ENCODE measurements at regions not wholly inside any gene's neighbourhood (a gene's known extent, or its start where the extent isn't known, plus 50 kb on each side); places are given as distances from the start of the nearest gene placed in this dataset.

DNA sequence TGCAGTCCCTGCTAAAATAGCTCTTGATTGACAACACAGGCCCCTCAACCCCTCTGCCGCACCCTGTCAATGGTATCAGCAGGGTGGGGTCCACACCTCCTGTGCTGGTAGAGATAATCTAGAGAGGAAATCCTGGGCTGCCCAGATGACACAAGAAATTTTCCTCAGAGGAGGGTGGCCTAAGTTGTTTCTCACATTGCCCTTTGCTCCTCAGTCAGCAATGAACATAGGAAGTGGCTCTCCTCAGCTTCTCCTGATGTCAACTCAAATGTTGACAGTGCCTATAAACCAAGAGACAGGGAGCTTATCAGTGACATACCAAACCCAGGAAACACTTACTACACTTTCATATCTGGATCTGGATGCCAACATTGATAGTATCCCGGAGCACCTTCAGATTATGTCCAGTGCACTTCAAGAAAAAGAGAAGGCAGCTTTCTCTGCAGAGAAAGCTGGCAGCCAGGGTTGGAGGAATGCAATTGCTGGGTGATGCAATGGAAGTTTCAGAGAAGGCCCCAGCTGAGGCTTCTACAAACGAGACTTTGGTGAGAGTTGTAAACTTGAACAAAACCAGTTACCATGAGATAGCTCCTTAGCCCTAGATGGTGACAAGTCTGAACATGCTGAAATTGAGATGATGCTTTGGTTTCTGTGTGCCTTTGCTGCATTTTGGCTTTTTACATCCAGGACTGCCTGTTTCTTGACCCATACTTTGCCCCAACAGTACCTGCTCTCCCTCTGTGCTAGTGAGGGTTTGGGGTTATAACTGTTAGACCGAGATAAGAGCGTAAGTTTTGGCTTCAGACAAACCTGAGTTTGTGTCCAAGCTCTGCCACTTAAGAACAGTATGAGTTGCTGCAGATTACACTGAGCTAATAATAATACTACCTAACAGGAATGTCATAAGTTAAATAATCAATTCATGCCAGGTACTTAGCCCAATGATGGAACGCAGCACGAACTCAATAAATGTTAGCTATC lies 183.5 kb downstream of the NUAK1 start:
- Histone ChIP-seq H3K4me3 (ENCODE audit: low read length) (no peak overlapping the region), H3K27ac (ENCODE audit: low read length) (no peak overlapping the region), H3K36me3 (ENCODE audit: insufficient read depth, low read length) (no peaks in the 10 kb centered on the region), H3K27me3 (ENCODE audit: low read length) (no peaks in the 10 kb centered on the region), H4K20me1 (ENCODE audit: insufficient read depth, low read depth, low read length) (no peaks in the 10 kb centered on the region), H3K4me1 (ENCODE audit: low read length) (no peaks in the 10 kb centered on the region), H3K9me2 (replicated peaks; ENCODE audit: insufficient read depth, low read length) (no peaks in the 10 kb centered on the region), H3K79me2 (ENCODE audit: low read length) (no peaks in the 10 kb centered on the region), H3K9ac (ENCODE audit: low read length) (no peak overlapping the region), H3K9me3 (ENCODE audit: low read length) (no peaks in the 10 kb centered on the region), H3K4me2 (ENCODE audit: low read depth, low read length, poor library complexity, severe bottlenecking) (no peak overlapping the region), H2AFZ (ENCODE audit: low read length) (no peak overlapping the region)
- DNase-seq = no peak

DNA sequence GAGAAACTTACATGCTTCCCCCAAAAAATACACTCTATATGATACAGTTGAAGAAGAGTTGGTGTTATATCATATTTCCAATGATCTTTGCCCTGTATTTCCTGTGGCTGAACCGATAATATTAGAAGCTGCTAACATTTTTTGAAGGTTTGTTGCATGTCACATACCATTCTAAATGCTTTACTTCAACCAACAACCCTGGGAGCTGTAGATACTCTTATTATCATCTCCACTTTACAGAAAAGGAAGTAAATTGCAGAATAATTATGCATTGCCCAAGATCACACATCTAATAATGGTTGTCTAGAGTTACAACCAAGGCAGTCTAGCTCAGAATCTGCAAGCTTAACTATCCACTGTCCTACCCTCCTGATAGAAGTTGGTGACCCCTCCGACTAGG lies 182.8 kb downstream of the NUAK1 start:
- Histone ChIP-seq H3K9me2 (replicated peaks; ENCODE audit: insufficient read depth, low read length) (no peaks in the 10 kb centered on the region), H3K27me3 (ENCODE audit: low read length) (no peaks in the 10 kb centered on the region), H2AFZ (ENCODE audit: low read length) (no peak overlapping the region), H3K27ac (ENCODE audit: low read length) (no peak overlapping the region), H3K4me2 (ENCODE audit: low read depth, low read length, poor library complexity, severe bottlenecking) (no peak overlapping the region), H3K36me3 (ENCODE audit: insufficient read depth, low read length) (no peaks in the 10 kb centered on the region), H3K9me3 (ENCODE audit: low read length) (no peaks in the 10 kb centered on the region), H3K9ac (ENCODE audit: low read length) (no peak overlapping the region), H3K4me1 (ENCODE audit: low read length) (no peaks in the 10 kb centered on the region), H4K20me1 (ENCODE audit: insufficient read depth, low read depth, low read length) (no peaks in the 10 kb centered on the region), H3K4me3 (ENCODE audit: low read length) (no peak overlapping the region), H3K79me2 (ENCODE audit: low read length) (no peaks in the 10 kb centered on the region)
- no peak for DNase-seq

DNA sequence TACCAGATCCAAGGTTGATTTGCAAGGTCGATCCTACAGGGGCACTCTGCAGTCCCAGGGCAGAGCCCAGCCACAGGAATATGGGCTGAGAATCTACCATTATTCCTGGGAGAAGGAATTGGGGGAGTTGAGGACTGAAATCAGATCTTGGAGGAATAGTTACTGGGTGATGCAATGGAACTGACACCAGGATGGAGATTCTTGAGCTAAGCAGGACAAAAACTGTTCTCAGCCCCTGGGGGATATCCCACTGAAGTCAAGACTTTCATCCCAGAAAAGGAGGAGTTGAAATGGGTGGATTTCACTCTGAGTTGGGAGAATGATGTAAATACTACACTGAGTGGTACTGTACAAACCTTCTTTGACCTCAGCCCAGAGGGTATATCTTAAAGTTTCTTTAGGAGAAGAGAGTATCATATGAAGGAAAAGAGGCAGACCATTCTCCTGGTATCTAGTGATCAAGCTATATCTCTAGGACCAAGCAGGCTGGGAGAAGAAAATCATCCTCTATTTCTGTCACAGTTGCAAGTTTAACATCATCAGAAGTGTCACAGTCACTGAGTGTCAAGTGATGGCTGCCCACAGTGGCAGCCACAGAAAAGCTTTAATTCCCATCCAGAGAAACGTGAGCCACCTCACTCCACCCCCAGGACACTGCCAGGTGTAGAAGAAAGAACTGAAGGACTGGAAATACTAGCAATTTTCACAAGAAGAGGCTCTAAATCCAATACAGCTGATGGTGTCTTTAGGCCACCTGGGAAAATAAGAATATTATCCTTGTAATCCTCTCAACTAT lies 181.9 kb downstream of the NUAK1 start:
- Histone ChIP-seq H3K36me3 (ENCODE audit: insufficient read depth, low read length) (no peaks in the 10 kb centered on the region), H3K27me3 (ENCODE audit: low read length) (no peaks in the 10 kb centered on the region), H3K4me1 (ENCODE audit: low read length) (no peaks in the 10 kb centered on the region), H3K9me3 (ENCODE audit: low read length) (no peaks in the 10 kb centered on the region), H4K20me1 (ENCODE audit: insufficient read depth, low read depth, low read length) (no peaks in the 10 kb centered on the region), H3K4me3 (ENCODE audit: low read length) (no peak overlapping the region), H3K9ac (ENCODE audit: low read length) (no peak overlapping the region), H3K4me2 (ENCODE audit: low read depth, low read length, poor library complexity, severe bottlenecking) (no peak overlapping the region), H3K9me2 (replicated peaks; ENCODE audit: insufficient read depth, low read length) (no peaks in the 10 kb centered on the region), H3K79me2 (ENCODE audit: low read length) (no peaks in the 10 kb centered on the region), H3K27ac (ENCODE audit: low read length) (no peak overlapping the region), H2AFZ (ENCODE audit: low read length) (no peak overlapping the region)
- no peak for DNase-seq

DNA sequence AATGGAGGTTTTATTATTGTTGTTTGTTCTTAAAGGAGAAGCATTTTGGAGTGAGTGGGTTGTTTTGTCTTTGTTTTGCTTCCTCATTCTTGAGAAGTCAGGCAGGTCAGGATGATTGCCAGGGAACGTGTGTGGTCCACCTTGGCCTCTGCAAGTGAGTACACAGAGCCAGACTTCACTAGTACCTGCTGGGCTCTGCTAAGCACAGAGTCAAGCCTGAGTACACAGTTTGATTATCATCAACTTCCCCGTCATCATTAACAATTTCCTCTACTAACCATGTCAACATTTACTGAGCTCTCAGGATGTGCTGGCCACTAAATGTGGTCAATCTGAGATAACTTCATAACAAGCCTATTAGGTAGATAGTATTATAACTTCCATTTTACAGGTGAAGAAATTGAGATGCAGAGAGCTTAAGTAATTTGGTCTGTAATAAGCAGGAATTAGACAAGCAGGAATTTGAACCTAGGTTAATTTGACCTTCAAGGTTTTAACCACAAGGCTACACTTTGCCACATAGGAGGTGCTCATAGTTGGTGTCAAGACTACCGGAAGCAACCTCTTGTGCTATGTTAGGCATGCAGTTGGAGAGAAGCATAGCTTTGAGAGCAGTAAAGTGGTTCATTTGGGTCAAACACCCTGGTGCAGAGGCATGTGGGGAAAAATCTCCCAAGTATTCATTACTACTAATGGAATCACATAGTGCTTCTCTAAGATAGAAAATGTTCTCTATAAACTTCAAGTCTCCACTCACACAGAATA lies 178.3 kb downstream of the NUAK1 start:
- Histone ChIP-seq H3K4me2 (ENCODE audit: low read depth, low read length, poor library complexity, severe bottlenecking) (no peak overlapping the region), H3K27me3 (ENCODE audit: low read length) (no peaks in the 10 kb centered on the region), H3K9ac (ENCODE audit: low read length) (no peak overlapping the region), H3K79me2 (ENCODE audit: low read length) (no peaks in the 10 kb centered on the region), H3K4me1 (ENCODE audit: low read length) (no peaks in the 10 kb centered on the region), H4K20me1 (ENCODE audit: insufficient read depth, low read depth, low read length) (no peaks in the 10 kb centered on the region), H3K4me3 (ENCODE audit: low read length) (no peak overlapping the region), H3K36me3 (ENCODE audit: insufficient read depth, low read length) (no peaks in the 10 kb centered on the region), H3K9me2 (replicated peaks; ENCODE audit: insufficient read depth, low read length) (no peaks in the 10 kb centered on the region), H3K9me3 (ENCODE audit: low read length) (no peaks in the 10 kb centered on the region), H2AFZ (ENCODE audit: low read length) (no peak overlapping the region), H3K27ac (ENCODE audit: low read length) (no peak overlapping the region)
- DNase-seq = no peak

DNA sequence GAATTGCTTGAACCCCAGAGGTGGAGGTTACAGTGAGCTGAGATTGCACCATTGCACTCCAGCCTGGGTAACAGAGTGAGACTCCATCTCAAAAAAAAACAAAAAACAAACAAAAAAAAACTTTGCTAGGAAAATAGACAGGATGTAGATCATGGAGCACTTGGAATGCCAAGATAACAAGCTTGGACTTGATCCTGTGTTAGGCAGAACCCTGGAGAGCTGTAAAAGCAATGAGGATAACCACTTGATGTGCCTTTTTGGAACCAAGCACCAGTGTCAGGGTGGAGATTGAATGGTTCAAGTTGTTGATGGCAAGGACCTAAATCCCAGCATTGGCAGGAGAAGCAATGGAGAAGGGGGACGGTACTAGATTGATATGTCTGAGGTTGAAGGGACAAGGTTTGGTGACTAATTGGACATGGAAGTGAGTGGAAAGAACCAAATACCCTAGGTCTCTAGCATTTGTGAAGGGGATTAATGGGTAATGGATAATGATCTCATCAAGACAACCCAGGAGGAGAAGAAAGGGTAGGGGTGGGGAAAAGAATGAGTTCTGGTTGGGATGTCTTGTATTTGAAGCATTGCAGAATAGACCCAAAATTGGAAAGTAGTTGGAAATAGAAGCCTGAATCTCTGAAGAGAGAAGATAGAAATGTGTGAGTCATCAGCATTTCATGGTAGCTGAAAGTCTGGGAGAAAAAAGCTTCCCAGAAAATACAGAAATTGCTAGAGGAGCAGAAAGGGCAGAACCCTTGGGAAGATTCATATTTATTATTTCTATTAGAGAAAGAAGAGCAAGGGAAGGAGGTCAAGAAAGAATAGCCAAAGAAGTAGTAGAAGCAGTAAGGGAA lies 176.7 kb downstream of the NUAK1 start:
- Histone ChIP-seq H3K4me3 (ENCODE audit: low read length) (no peak overlapping the region), H3K36me3 (ENCODE audit: insufficient read depth, low read length) (no peaks in the 10 kb centered on the region), H4K20me1 (ENCODE audit: insufficient read depth, low read depth, low read length) (no peaks in the 10 kb centered on the region), H3K9me3 (ENCODE audit: low read length) (no peaks in the 10 kb centered on the region), H3K27me3 (ENCODE audit: low read length) (no peaks in the 10 kb centered on the region), H3K79me2 (ENCODE audit: low read length) (no peaks in the 10 kb centered on the region), H3K27ac (ENCODE audit: low read length) (no peak overlapping the region), H2AFZ (ENCODE audit: low read length) (no peak overlapping the region), H3K9me2 (replicated peaks; ENCODE audit: insufficient read depth, low read length) (no peaks in the 10 kb centered on the region), H3K4me1 (ENCODE audit: low read length) (no peaks in the 10 kb centered on the region), H3K4me2 (ENCODE audit: low read depth, low read length, poor library complexity, severe bottlenecking) (no peak overlapping the region), H3K9ac (ENCODE audit: low read length) (no peak overlapping the region)
- DNase-seq = no peak

DNA sequence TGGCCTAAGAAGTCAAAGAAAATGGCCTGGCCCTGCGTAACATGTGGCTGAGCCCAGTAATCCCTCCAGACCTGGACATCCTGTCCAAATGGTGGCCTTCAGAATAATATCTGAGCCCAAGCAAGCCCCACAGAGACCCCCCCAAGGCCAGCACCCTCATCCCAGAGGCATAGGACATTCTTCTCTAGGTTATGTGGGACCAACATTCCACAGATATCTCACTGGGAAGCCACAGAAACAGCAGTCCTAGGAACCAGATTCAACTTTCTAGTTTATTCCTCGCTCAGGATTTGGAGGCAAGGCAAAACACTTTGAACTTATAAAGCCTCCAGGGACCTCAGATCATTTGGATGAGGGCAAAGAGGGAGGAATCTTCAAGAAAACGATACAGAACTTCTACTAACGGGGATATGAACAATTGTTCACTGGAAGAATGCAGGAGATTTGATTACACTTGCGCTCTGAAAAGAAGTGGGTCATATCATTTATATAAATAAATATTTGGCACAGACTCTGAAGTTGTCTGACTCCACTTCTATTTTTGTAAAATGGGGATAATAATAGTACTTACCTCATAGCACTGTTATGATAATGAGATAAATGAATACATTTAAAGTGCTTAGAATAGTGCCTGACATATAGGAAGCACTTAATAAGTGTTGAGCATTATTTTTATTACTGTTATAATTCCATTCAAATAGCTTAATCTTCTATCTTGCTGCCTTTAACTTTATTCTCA lies 171.5 kb downstream of the NUAK1 start:
- Histone ChIP-seq H2AFZ (ENCODE audit: low read length) (no peak overlapping the region), H3K4me1 (ENCODE audit: low read length) (no peaks in the 10 kb centered on the region), H3K27me3 (ENCODE audit: low read length) (no peaks in the 10 kb centered on the region), H3K27ac (ENCODE audit: low read length) (no peak overlapping the region), H3K9ac (ENCODE audit: low read length) (no peak overlapping the region), H3K36me3 (ENCODE audit: insufficient read depth, low read length) (no peaks in the 10 kb centered on the region), H3K4me2 (ENCODE audit: low read depth, low read length, poor library complexity, severe bottlenecking) (no peak overlapping the region), H3K9me3 (ENCODE audit: low read length) (no peaks in the 10 kb centered on the region), H3K4me3 (ENCODE audit: low read length) (no peak overlapping the region), H4K20me1 (ENCODE audit: insufficient read depth, low read depth, low read length) (no peaks in the 10 kb centered on the region), H3K79me2 (ENCODE audit: low read length) (no peaks in the 10 kb centered on the region), H3K9me2 (replicated peaks; ENCODE audit: insufficient read depth, low read length) (no peaks in the 10 kb centered on the region)
- DNase-seq = no peak

DNA sequence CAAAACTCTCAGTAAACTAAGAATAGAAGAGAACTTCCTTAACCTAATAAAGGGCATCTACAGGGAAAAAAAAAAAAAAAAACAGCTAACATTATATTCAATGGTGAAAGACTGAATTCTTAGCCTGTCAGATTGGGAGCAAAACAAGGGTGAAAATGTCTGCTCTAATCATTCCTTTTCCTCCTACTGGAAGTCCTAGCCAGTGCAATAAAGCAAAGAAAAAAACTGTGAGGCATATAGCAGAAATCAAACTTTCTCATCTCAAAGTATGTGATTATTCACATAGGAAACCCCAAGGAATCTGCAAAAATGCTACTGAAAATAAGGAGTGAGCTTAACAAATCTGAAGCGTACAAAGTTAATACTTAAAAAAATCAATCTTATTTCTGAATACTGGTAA lies 170.7 kb downstream of the NUAK1 start:
- no peaks in the 10 kb centered on the region for H3K9me2 ChIP-seq (replicated peaks; ENCODE audit: insufficient read depth, low read length)
- no peaks in the 10 kb centered on the region for H3K9me3 ChIP-seq (ENCODE audit: low read length)
- no peak overlapping the region for H3K9ac ChIP-seq (ENCODE audit: low read length)
- H3K27ac ChIP-seq (ENCODE audit: low read length) = no peak overlapping the region
- no peaks in the 10 kb centered on the region for H3K27me3 ChIP-seq (ENCODE audit: low read length)
- no peaks in the 10 kb centered on the region for H3K36me3 ChIP-seq (ENCODE audit: insufficient read depth, low read length)
- no peaks in the 10 kb centered on the region for H3K79me2 ChIP-seq (ENCODE audit: low read length)
- H2AFZ ChIP-seq (ENCODE audit: low read length) = no peak overlapping the region
- H3K4me1 ChIP-seq (ENCODE audit: low read length) = no peaks in the 10 kb centered on the region
- no peak overlapping the region for H3K4me3 ChIP-seq (ENCODE audit: low read length)
- no peaks in the 10 kb centered on the region for H4K20me1 ChIP-seq (ENCODE audit: insufficient read depth, low read depth, low read length)
- no peak overlapping the region for H3K4me2 ChIP-seq (ENCODE audit: low read depth, low read length, poor library complexity, severe bottlenecking)
- DNase-seq = no peak

All from Karpas-422 (cell line).